NCI-H82 treated with DMSO at 0.1 percent for 48 hours (cell line): ENCODE measurements at regions not wholly inside any gene's neighbourhood (a gene's known extent, or its start where the extent isn't known, plus 50 kb on each side); places are given as distances from the start of the nearest gene placed in this dataset.

Source experiments
- DNase-seq: peaks from one replicate; lab custom pipeline; 2025; ENCODE audit not compliant: unreplicated experiment; lab: John Stamatoyannopoulos, UW

- no peak for DNase-seq
Measured at GRCh38 chr9:16959391-16959790, 88.9 kb upstream of the BNC2 start.

DNA sequence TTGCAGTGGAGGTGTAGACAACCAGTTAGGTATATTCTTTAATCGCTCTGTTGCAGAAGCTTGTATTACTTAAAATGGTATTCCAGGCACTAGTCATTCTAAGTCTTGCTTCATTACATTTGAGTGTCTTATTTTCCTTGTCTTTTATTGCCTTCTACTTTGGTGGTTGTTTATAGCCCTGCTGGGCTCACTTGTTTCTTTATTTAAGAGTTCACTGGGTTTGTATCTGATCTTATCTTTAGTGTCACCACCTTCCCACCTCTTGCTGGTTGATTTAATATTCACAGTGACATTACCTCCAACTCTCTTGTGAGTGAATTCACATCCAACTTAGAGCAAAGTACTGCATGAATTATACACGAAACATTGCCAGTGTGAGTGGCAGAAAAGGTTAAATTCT, 83.6 kb upstream of the BNC2 start:
- no peak for DNase-seq

GRCh38 chr9:16951502-16951901, 81.0 kb upstream of the BNC2 start:
- no peak for DNase-seq

- DNase-seq = no peak
Measured at GRCh38 chr9:16950051-16950450, 79.6 kb upstream of the BNC2 start.

- no peak for DNase-seq
Measured at GRCh38 chr9:16930578-16930977, 60.1 kb upstream of the BNC2 start.

- DNase-seq = no peak
Measured at GRCh38 chr9:16928179-16928945, 57.9 kb upstream of the BNC2 start.

- no peak for DNase-seq
Measured at GRCh38 chr9:16925426-16925825, 55.0 kb upstream of the BNC2 start.

DNA sequence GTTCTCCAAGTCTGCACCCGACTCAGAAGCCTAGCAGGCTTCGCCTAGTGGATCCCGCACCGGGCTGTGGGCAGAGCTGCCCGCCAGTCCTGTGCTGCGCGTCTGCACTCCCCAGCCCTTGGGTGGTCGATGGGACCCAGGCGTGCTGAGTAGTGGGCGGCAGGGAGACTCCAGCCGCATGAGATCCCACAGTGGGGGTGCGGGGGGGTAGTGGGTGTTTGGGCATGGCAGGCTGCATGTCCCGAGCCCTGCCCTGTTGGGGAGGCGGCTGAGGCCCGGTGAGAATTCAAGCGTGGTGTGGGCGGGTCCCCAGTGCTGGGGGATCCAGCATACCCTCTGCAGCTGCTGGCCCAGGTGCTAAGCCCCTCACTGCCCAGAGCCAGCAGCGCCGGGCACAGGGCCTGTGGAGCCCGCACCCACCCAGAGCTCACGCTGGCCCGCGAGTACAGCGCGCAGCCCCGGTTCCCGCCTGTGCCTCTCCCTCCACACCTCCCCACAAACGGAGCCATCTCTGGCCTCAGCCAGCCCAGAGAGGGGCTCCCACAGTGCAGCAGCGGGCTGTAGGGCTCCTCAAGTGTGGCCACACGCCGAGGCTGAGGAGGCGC, 53.9 kb upstream of the BNC2 start:
- no peak for DNase-seq

GRCh38 chr9:16921855-16922254, 51.4 kb upstream of the BNC2 start:
- no peak for DNase-seq
